WERI-Rb-1 (cell line): ENCODE measurements at regions not wholly inside any gene's neighbourhood (a gene's known extent, or its start where the extent isn't known, plus 50 kb on each side); places are given as distances from the start of the nearest gene placed in this dataset.

Experiments used
- DNase-seq: peaks from one replicate; pipeline ENCODE4 v3.0.0-alpha.2; 2020
- H3K27ac ChIP-seq: fragments of 250-450 bp; sonication (Bioruptor Pico); 2 replicates; pipeline ENCODE4 v1.5.1; 2020; ENCODE audit warnings: mild to moderate bottlenecking, moderate library complexity
- H3K27me3 ChIP-seq: fragments of 250-450 bp; sonication (Bioruptor Pico); 2 replicates; pipeline ENCODE4 v1.5.1; 2021; ENCODE audit warnings: mild to moderate bottlenecking, low read depth, moderate library complexity; ENCODE audit not compliant: insufficient read depth, severe bottlenecking
- H3K36me3 ChIP-seq: fragments of 250-450 bp; sonication (Bioruptor Pico); 2 replicates; pipeline ENCODE4 v1.5.1; 2020; ENCODE audit warnings: mild to moderate bottlenecking, moderate library complexity
- H3K4me3 ChIP-seq: 2 replicates; pipeline ENCODE4 v1.5.1; 2011; ENCODE audit warnings: low read depth, mild to moderate bottlenecking, control low read depth, low read length
- H3K9me3 ChIP-seq: fragments of 250-450 bp; sonication (Bioruptor Pico); 2 replicates; pipeline ENCODE4 v1.5.1; 2021; ENCODE audit warnings: mild to moderate bottlenecking, moderate library complexity; ENCODE audit not compliant: severe bottlenecking
- TF ChIP-seq, protein P1 (sequence below): IDR thresholded peaks from 2 replicates; pipeline ENCODE4 v1.5.1; 2011; ENCODE audit warnings: low read depth, mild to moderate bottlenecking, control low read depth, inconsistent platforms, low read length

DNA sequence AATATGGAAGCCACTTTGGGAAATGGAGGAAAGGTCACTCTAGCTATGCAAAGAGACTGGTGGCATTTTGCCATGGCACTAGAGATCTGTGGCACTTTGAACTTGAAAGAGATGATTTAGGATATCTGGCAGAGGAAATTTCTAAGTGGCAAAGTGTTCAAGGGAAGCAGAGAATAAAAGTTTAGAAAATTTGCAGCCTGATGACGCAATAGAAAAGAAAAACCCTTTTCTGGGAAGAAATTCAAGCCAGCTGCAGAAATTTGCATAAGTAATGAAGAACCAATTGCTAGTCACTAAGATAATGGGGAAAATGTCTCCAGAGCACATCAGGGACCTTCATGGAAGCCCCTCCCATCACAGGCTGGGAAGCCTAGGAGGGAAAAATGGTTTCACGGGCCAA is 191.1 kb upstream of the B3GALT2 start:
- Histone ChIP-seq H3K27ac (no peak overlapping the region), H3K9me3 (peaks cover 4% of the 10 kb centered on the region), H3K36me3 (no peaks in the 10 kb centered on the region), H3K4me3 (no peak overlapping the region), H3K27me3 (no peaks in the 10 kb centered on the region)
- DNase-seq = no peak
- TF ChIP-seq, protein P1, sequence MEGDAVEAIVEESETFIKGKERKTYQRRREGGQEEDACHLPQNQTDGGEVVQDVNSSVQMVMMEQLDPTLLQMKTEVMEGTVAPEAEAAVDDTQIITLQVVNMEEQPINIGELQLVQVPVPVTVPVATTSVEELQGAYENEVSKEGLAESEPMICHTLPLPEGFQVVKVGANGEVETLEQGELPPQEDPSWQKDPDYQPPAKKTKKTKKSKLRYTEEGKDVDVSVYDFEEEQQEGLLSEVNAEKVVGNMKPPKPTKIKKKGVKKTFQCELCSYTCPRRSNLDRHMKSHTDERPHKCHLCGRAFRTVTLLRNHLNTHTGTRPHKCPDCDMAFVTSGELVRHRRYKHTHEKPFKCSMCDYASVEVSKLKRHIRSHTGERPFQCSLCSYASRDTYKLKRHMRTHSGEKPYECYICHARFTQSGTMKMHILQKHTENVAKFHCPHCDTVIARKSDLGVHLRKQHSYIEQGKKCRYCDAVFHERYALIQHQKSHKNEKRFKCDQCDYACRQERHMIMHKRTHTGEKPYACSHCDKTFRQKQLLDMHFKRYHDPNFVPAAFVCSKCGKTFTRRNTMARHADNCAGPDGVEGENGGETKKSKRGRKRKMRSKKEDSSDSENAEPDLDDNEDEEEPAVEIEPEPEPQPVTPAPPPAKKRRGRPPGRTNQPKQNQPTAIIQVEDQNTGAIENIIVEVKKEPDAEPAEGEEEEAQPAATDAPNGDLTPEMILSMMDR = no peak

DNA sequence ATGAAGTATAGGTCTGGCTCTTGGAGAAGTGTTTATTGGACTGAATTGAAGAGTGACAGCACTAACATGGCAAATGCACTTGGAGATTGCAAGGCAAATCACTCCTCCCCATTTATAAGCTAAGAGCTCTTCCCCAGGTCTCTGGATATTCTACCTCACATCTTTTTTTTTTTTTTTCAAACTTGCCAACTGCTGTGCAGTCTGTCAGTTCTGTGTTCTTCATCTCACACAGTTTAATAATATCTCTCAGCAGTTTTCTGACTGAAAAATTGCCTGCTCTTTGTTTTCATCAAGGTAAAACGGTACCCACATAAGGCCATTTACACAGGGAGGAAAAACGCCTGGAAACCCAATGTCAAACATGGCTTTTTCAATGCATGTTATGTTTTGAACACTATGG is 186.1 kb upstream of the B3GALT2 start:
- Histone ChIP-seq H3K36me3 (no peaks in the 10 kb centered on the region), H3K27me3 (no peaks in the 10 kb centered on the region), H3K4me3 (no peak overlapping the region), H3K27ac (no peak overlapping the region), H3K9me3 (no peaks in the 10 kb centered on the region)
- no peak for DNase-seq
- TF ChIP-seq, protein P1 = no peak

DNA sequence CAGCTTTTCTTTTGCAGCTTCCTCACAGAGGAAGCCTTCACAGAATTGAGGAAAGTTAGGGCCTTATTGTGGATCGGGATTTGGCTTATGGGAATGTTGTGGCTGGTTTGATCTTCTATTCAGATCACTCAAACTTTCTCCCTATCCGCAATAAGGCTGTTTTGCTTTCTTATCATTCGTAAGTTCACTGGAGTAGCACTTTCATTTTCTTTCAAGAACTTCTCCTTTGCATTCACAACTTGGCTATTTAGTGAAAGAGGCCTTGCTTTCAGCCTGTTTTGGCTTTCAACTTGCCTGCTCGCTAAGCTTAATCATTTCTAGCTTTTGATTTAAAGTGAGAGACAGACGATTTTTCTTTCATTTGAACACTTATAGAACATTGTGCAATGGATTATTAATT is 181.9 kb upstream of the B3GALT2 start:
- H3K27me3 ChIP-seq = no peaks in the 10 kb centered on the region
- H3K4me3 ChIP-seq = no peak overlapping the region
- no peak overlapping the region for H3K27ac ChIP-seq
- no peaks in the 10 kb centered on the region for H3K36me3 ChIP-seq
- DNase-seq = no peak
- TF ChIP-seq, protein P1 = no peak
- H3K9me3 ChIP-seq = no peaks in the 10 kb centered on the region

DNA sequence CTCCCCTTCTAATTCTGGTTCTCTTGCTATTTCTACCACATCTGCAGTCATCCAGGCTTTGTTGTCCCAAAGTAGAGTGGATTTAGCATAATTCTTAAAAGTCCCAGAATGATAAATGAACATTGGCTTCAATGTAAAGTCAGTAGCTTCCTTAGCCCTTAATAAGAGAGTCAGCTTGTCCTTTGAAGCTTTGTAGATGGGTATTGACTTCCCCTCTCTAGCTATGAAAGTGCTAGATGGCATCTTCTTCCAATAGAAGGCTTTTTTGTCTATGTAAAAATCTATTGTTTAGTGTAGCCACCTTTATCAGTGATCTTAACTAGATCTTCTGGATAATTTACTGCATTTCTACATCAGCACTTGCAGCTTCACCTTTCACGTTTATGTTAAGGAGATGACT is 181.4 kb upstream of the B3GALT2 start:
- H3K27me3 ChIP-seq = no peaks in the 10 kb centered on the region
- H3K36me3 ChIP-seq = no peaks in the 10 kb centered on the region
- H3K9me3 ChIP-seq = no peaks in the 10 kb centered on the region
- no peak overlapping the region for H3K27ac ChIP-seq
- H3K4me3 ChIP-seq = no peak overlapping the region
- TF ChIP-seq, protein P1 = no peak
- DNase-seq = no peak

DNA sequence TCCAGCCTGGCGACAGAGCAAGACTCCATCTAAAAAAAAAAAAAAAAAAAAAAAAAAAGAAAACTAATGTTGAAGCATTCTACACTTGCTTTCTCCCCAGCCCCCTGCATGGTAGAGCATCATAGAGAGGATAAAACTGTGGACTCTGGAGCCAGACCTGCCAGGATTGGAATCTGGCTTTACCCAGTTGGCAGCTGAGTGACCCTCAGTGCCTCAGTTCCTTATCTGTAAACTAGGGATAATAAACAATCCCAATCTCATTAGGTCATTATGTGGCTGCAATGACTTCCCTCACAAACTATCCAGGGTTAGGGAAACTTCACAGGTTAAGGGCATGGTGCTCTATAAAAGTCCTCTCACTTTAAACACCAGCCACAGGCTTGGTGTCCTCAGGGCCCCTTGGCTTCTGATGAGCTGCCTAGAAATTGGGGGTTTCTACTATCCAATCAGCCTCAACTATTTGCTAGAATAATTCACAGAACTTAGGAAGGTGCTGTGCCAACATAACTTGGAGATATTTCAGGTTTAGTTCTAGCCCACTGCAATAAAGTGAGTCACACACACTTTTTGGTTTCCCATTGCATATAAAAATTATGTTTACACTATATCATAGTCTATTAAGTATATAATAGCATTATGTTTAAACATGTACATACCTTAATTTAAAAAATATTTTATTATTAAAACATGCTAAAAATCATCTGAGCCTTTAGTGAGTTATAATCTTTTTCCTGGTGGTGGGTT is 180.5 kb upstream of the B3GALT2 start:
- no peaks in the 10 kb centered on the region for H3K36me3 ChIP-seq
- H3K9me3 ChIP-seq = no peaks in the 10 kb centered on the region
- no peak overlapping the region for H3K4me3 ChIP-seq
- H3K27me3 ChIP-seq = no peaks in the 10 kb centered on the region
- H3K27ac ChIP-seq = no peak overlapping the region
- TF ChIP-seq, protein P1 = no peak
- DNase-seq = no peak

DNA sequence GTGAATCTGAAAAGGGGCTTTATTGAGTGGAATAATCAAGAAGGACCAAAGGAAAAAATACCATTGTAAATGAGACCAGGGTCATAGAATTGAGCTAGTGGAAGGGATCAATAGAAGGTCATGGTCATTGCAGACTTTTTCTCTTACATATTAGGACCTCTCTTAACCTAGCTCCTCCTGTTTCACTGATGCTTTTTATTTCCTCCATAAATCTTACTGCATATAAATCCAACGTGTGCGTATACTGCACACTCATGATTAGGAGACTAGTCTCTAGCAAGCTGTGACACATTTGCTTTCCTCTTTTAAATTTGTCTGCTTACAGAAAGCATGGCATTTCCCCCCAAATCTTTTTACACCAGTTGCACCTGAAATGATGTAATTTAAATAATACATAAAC is 179.6 kb upstream of the B3GALT2 start:
- TF ChIP-seq, protein P1 = no peak
- no peaks in the 10 kb centered on the region for H3K27me3 ChIP-seq
- H3K36me3 ChIP-seq = no peaks in the 10 kb centered on the region
- no peaks in the 10 kb centered on the region for H3K9me3 ChIP-seq
- no peak for DNase-seq
- H3K27ac ChIP-seq = no peak overlapping the region
- no peak overlapping the region for H3K4me3 ChIP-seq
